ENCODE measurements at regions not wholly inside any gene's neighbourhood (a gene's known extent, or its start where the extent isn't known, plus 50 kb on each side); places are given as distances from the start of the nearest gene placed in this dataset.
"Not testable (repeated sequence)": the region's sequence is repeated elsewhere in the genome, so short reads cannot be mapped to it uniquely, and the experiment has no call there.

- DNase-seq, result no peak
- no peaks in the 10 kb centered on the region for H3K9me3 Mint-ChIP-seq
These were observed 55.4 kb downstream of the CTSL start for GRCh38 chr9:87781331-87781730.

GRCh38 chr9:87783180-87783579 is 57.3 kb downstream of the CTSL start:
- Mint-ChIP-seq H3K4me1 (no peaks in the 10 kb centered on the region), H3K27ac (no peak overlapping the region), H3K4me3 (no peak overlapping the region), H3K9me3 (no peaks in the 10 kb centered on the region), H3K27me3 (no peaks in the 10 kb centered on the region)
- no peak for DNase-seq
- ATAC-seq, result no peak

More at GRCh38 chr9:87781331-87781730, 55.4 kb downstream of the CTSL start:
- H3K27me3 Mint-ChIP-seq, result no peaks in the 10 kb centered on the region
- H3K4me1 Mint-ChIP-seq, result no peaks in the 10 kb centered on the region
- H3K4me3 Mint-ChIP-seq, result no peak overlapping the region
- no peak overlapping the region for H3K27ac Mint-ChIP-seq
- no peak for ATAC-seq

GRCh38 chr9:87785315-87785970 is 59.5 kb downstream of the CTSL start:
- H3K27me3 Mint-ChIP-seq, H3K4me3 Mint-ChIP-seq, H3K27ac Mint-ChIP-seq, ATAC-seq, H3K4me1 Mint-ChIP-seq, H3K9me3 Mint-ChIP-seq, DNase-seq: not testable (repeated sequence)

- no peaks in the 10 kb centered on the region for H3K4me1 Mint-ChIP-seq
- no peak overlapping the region for H3K27ac Mint-ChIP-seq
- DNase-seq (no peak), ATAC-seq (no peak)
- H3K27me3 Mint-ChIP-seq, result no peaks in the 10 kb centered on the region
- H3K4me3 Mint-ChIP-seq, result no peak overlapping the region
- no peaks in the 10 kb centered on the region for H3K9me3 Mint-ChIP-seq
These were observed 60.5 kb downstream of the CTSL start for GRCh38 chr9:87786423-87786822.

DNA sequence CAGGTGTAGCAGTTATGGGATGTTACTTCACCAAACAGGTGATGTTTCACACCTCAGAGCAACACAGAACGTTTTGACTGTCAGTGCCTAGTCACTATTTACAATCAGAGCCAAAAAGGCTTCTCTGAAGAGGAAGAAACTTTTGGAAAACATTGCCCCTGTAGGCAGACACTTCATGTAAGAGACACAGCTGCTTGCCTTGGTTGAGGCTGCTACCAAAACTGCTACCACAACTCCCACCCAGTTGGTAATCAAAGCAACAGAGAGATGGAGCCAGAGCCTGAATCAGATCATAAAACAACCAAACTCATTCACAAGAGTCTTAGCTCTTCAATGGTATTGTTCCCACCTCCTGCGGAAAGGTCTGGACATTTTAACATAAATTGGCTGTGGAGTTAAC is 61.0 kb downstream of the CTSL start:
- ATAC-seq, result no peak

GRCh38 chr9:87787735-87788134 is 61.8 kb downstream of the CTSL start:
- Mint-ChIP-seq H3K27me3 (no peaks in the 10 kb centered on the region), H3K9me3 (no peaks in the 10 kb centered on the region), H3K4me3 (no peak overlapping the region), H3K27ac (no peak overlapping the region), H3K4me1 (no peaks in the 10 kb centered on the region)
- DNase-seq (no peak), ATAC-seq (no peak)

More for the DNA sequence above, 61.0 kb downstream of the CTSL start:
- H3K4me3 Mint-ChIP-seq, result no peak overlapping the region
- no peaks in the 10 kb centered on the region for H3K9me3 Mint-ChIP-seq
- no peak for DNase-seq
- H3K4me1 Mint-ChIP-seq, result no peaks in the 10 kb centered on the region
- H3K27ac Mint-ChIP-seq, result no peak overlapping the region
- no peaks in the 10 kb centered on the region for H3K27me3 Mint-ChIP-seq

- Mint-ChIP-seq H3K27me3 (peaks cover 19% of the 10 kb centered on the region), H3K4me1 (no peaks in the 10 kb centered on the region), H3K9me3 (no peaks in the 10 kb centered on the region), H3K4me3 (no peak overlapping the region), H3K27ac (no peak overlapping the region)
- peak; percentile 78 for ATAC-seq
- peak in 1 of 2 donors; percentile 17 for DNase-seq
These were observed 66.9 kb downstream of the CTSL start for GRCh38 chr9:87792831-87793288.

- Mint-ChIP-seq H3K4me1 (no peaks in the 10 kb centered on the region), H3K27ac (no peak overlapping the region), H3K9me3 (no peaks in the 10 kb centered on the region), H3K4me3 (no peak overlapping the region), H3K27me3 (peaks cover 19% of the 10 kb centered on the region)
- ATAC-seq (no peak), DNase-seq (no peak)
These were observed 67.4 kb downstream of the CTSL start for GRCh38 chr9:87793292-87793691.

GRCh38 chr9:87795178-87795577 is 69.3 kb downstream of the CTSL start:
- H3K27ac Mint-ChIP-seq, result no peak overlapping the region
- ATAC-seq (no peak), DNase-seq (no peak)
- H3K9me3 Mint-ChIP-seq, result no peaks in the 10 kb centered on the region
- H3K4me3 Mint-ChIP-seq, result no peak overlapping the region
- peaks cover 19% of the 10 kb centered on the region for H3K27me3 Mint-ChIP-seq
- H3K4me1 Mint-ChIP-seq, result no peaks in the 10 kb centered on the region

- H3K27me3 Mint-ChIP-seq, result peaks cover 19% of the 10 kb centered on the region
- H3K4me1 Mint-ChIP-seq, result no peaks in the 10 kb centered on the region
- no peak overlapping the region for H3K4me3 Mint-ChIP-seq
- DNase-seq (no peak), ATAC-seq (no peak)
- H3K27ac Mint-ChIP-seq, result no peak overlapping the region
- H3K9me3 Mint-ChIP-seq, result no peaks in the 10 kb centered on the region
These were observed 70.3 kb downstream of the CTSL start for GRCh38 chr9:87796196-87796595.

DNA sequence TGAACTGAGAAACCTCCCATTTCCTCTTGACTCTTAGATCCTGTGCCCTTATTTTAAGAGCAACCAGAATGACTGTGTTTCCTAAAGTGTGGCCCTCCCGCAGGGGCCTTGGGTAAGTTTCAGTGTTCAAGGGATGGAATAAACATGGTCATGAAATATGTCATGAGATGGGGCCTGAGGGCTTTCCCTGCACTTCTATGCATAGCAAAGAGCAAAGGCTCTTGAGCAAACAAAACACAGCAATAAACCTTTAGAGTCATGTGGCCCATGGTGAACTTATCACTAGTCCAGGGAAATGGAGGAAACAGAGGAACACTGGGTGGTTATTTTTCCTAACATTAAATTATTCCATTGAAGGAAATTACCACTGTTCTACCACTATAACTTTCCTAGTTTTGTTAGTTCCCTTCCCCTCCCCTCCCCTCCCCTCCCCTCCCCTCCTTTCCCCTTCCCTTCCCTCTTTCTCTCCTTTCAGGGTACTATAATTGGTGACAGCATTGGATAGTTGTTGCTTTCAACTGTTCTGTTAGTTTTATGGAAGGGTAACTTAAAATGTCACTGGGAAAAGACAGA is 72.4 kb downstream of the CTSL start:
- DNase-seq, result no peak
- no peak for ATAC-seq
- Mint-ChIP-seq H3K4me1 (no peaks in the 10 kb centered on the region), H3K4me3 (no peak overlapping the region), H3K27me3 (peaks cover 40% of the 10 kb centered on the region), H3K9me3 (no peaks in the 10 kb centered on the region), H3K27ac (no peak overlapping the region)

GRCh38 chr9:87799503-87799902 is 73.6 kb downstream of the CTSL start:
- peaks cover 42% of the 10 kb centered on the region for H3K27me3 Mint-ChIP-seq
- H3K27ac Mint-ChIP-seq, result peak overlapping the region in 1 of 2 donors; percentile 34
- DNase-seq, result no peak
- H3K4me1 Mint-ChIP-seq, result no peaks in the 10 kb centered on the region
- H3K4me3 Mint-ChIP-seq, result no peak overlapping the region
- H3K9me3 Mint-ChIP-seq, result no peaks in the 10 kb centered on the region
- no peak for ATAC-seq

DNA sequence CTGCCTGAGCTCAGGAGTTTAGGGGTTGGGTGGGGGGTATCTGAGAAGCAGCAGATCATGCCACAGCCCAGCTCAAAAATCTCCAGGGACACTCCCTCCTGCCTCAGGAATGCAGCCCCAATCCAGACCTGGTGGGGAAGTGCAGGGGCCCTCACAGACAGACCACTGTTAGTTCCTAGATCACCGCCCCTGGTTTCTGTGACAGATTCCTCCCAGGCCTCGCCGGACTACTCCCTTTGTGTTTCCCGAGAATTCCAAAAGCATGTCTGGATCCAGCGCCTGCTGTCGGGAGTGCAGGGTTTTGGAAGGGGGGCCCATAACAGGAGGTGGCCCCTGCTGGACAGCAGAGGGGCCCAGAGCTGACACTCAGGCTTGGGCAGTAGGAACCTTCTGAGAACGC is 74.5 kb downstream of the CTSL start:
- no peak overlapping the region for H3K27ac Mint-ChIP-seq
- H3K4me3 Mint-ChIP-seq, result no peak overlapping the region
- no peak for ATAC-seq
- DNase-seq, result no peak
- H3K27me3 Mint-ChIP-seq, result peaks cover 38% of the 10 kb centered on the region
- H3K4me1 Mint-ChIP-seq, result no peaks in the 10 kb centered on the region
- no peaks in the 10 kb centered on the region for H3K9me3 Mint-ChIP-seq

DNA sequence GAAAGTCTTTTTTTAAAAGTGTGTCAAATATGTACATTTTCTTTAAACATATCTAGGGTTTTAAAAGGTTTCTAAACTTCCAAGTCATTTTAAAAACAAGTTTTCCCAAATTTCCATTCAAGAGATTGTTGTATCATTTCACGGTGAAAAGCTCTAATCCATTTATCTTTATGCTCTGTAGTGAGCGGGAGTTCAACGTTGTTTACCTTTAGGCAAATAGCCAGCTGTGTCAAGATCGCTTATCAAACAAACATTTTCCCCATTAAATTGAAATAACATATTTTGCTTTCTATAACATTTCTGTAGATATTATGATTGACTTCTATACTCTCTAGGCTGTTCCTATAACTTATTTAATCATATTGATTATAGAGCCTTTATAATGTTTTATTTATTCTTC is 75.1 kb downstream of the CTSL start:
- H3K4me1 Mint-ChIP-seq, result no peaks in the 10 kb centered on the region
- no peaks in the 10 kb centered on the region for H3K9me3 Mint-ChIP-seq
- no peak overlapping the region for H3K4me3 Mint-ChIP-seq
- no peak overlapping the region for H3K27ac Mint-ChIP-seq
- H3K27me3 Mint-ChIP-seq, result peaks cover 38% of the 10 kb centered on the region
- ATAC-seq (no peak), DNase-seq (no peak)

- H3K4me1 Mint-ChIP-seq, result no peaks in the 10 kb centered on the region
These were observed 77.2 kb downstream of the CTSL start for GRCh38 chr9:87803166-87803565.

GRCh38 chr9:87803623-87804345 is 77.9 kb downstream of the CTSL start:
- peak overlapping the region; percentile 6 to 59 for H3K27ac Mint-ChIP-seq
- DNase-seq (no peak), ATAC-seq (no peak)
- H3K9me3 Mint-ChIP-seq, result peaks cover 0 to 8% of the 10 kb centered on the region in 2 donors
- H3K4me3 Mint-ChIP-seq, result no peak overlapping the region
- H3K27me3 Mint-ChIP-seq, result peaks cover 54% of the 10 kb centered on the region
- no peaks in the 10 kb centered on the region for H3K4me1 Mint-ChIP-seq

More at GRCh38 chr9:87803166-87803565, 77.2 kb downstream of the CTSL start:
- no peak overlapping the region for H3K4me3 Mint-ChIP-seq
- H3K27ac Mint-ChIP-seq, result no peak overlapping the region
- ATAC-seq (no peak), DNase-seq (no peak)
- peaks cover 0 to 7% of the 10 kb centered on the region in 2 donors for H3K9me3 Mint-ChIP-seq
- peaks cover 53% of the 10 kb centered on the region for H3K27me3 Mint-ChIP-seq
